Common myeloid progenitor, CD34-positive (primary cell): ENCODE measurements at regions not wholly inside any gene's neighbourhood (a gene's known extent, or its start where the extent isn't known, plus 50 kb on each side); places are given as distances from the start of the nearest gene placed in this dataset.

Source experiments
- CTCF ChIA-PET: fragments of 350-600 bp; sonication (Branson Sonifier 250); formaldehyde crosslinking; loops from one replicate; lab custom pipeline; 2021; ENCODE audit warnings: antibody characterized with exemption; lab: Charles Lee
- POLR2A ChIA-PET: fragments of 350-600 bp; sonication (Branson Sonifier 250); formaldehyde crosslinking; loops from one replicate; lab custom pipeline; 2021; ENCODE audit warnings: antibody characterized with exemption; lab: Charles Lee
- DNase-seq, 3 donors: peaks; one replicate each; pipeline versions ENCODE4 v3.0.0 to v3.0.0-alpha.2; 2013
- H3K27ac ChIP-seq, 2 experiments: 1 replicate in 1 of 2; 2 replicates in 1 of 2; pipeline ENCODE4 v1.7.0; 2013; ENCODE audit warnings: inconsistent platforms in 2 of 2, low read length in 2 of 2, mild to moderate bottlenecking in 2 of 2, low read depth in 1 of 2, moderate library complexity in 1 of 2; ENCODE audit not compliant: severe bottlenecking in 2 of 2, insufficient read depth in 1 of 2, poor library complexity in 1 of 2
- H3K27me3 ChIP-seq, 5 experiments: replicated peaks in 2 of 5; 1 replicate in 3 of 5; 2 replicates in 2 of 5; pipeline versions ENCODE4 v1.6.1 to v1.7.0; 2013; ENCODE audit warnings: low read length in 4 of 5, mild to moderate bottlenecking in 2 of 5, moderate library complexity in 2 of 5, inconsistent platforms in 1 of 5; ENCODE audit not compliant: insufficient read depth in 5 of 5, control insufficient read depth in 4 of 5
- H3K36me3 ChIP-seq, 4 experiments: 1 replicate in 2 of 4; 2 replicates in 2 of 4; pipeline versions ENCODE4 v1.6.1 to v1.7.0; 2013; ENCODE audit warnings: low read length in 3 of 4, control low read depth in 1 of 4, mild to moderate bottlenecking in 1 of 4; ENCODE audit not compliant: control insufficient read depth in 4 of 4, insufficient read depth in 4 of 4
- H3K4me1 ChIP-seq, 4 experiments: 1 replicate in 3 of 4; 2 replicates in 1 of 4; pipeline versions ENCODE4 v1.6.1 to v1.7.1; 2013; ENCODE audit warnings: low read length in 3 of 4, mild to moderate bottlenecking in 3 of 4, control low read depth in 1 of 4, inconsistent platforms in 1 of 4, moderate library complexity in 1 of 4; ENCODE audit not compliant: control insufficient read depth in 4 of 4, insufficient read depth in 4 of 4; ENCODE audit errors: control extremely low read depth in 1 of 4
- H3K4me3 ChIP-seq, 7 experiments: 1 replicate in 4 of 7; 2 replicates in 3 of 7; pipeline versions ENCODE4 v1.5.1 to v1.7.0; 2013; ENCODE audit warnings: mild to moderate bottlenecking in 7 of 7, low read length in 6 of 7, moderate library complexity in 6 of 7, inconsistent platforms in 2 of 7, low read depth in 2 of 7, control low read depth in 1 of 7; ENCODE audit not compliant: insufficient read depth in 4 of 7, control insufficient read depth in 1 of 7; ENCODE audit errors: extremely low read depth in 1 of 7
- H3K9me3 ChIP-seq, 5 experiments: 1 replicate in 4 of 5; 2 replicates in 1 of 5; pipeline versions ENCODE4 v1.6.1 to v1.7.1; 2013; ENCODE audit warnings: low read length in 4 of 5, mild to moderate bottlenecking in 2 of 5, inconsistent platforms in 1 of 5, low read depth in 1 of 5, moderate library complexity in 1 of 5; ENCODE audit not compliant: control insufficient read depth in 4 of 5, insufficient read depth in 2 of 5; ENCODE audit errors: control extremely low read depth in 1 of 5
- WGBS: methylation state at CpG from one replicate; pipeline ENCODE4 v1.1.5; 2013; ENCODE audit not compliant: insufficient coverage; 5-methylcytosine and 5-hydroxymethylcytosine counted together

DNA sequence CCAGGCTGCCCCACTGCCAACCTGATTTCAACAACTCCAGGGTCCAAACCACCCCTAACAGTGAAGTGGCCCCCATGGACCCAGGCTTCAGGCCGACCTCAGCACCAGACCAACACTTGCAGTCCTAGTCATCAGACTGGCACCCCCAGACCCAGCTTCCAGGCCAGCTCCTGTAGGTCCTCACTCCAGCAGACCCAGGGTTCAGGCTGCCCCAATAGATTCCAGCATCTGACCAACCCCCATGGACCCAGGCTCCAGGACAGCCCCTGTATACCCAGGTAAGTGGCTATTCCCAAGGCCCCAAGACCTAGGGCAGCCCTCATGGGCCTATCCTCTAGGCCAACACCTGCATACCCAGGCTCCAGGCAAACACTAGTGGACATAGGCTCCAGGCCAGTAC lies 193.8 kb upstream of the OBI1 start:
- no peak for DNase-seq
- Histone ChIP-seq H3K4me1 (no peaks in the 10 kb centered on the region), H3K27ac (no peak overlapping the region), H3K9me3 (peaks cover 0 to 11% (median 1%) of the 10 kb centered on the region in 5 experiments), H3K36me3 (no peaks in the 10 kb centered on the region), H3K4me3 (no peak overlapping the region), H3K27me3 (no peaks in the 10 kb centered on the region)
- ChIA-PET CTCF (no interaction called here), POLR2A (no interaction called here)
- 67% methylated on average over 1 of the region's 1 CpG for WGBS

DNA sequence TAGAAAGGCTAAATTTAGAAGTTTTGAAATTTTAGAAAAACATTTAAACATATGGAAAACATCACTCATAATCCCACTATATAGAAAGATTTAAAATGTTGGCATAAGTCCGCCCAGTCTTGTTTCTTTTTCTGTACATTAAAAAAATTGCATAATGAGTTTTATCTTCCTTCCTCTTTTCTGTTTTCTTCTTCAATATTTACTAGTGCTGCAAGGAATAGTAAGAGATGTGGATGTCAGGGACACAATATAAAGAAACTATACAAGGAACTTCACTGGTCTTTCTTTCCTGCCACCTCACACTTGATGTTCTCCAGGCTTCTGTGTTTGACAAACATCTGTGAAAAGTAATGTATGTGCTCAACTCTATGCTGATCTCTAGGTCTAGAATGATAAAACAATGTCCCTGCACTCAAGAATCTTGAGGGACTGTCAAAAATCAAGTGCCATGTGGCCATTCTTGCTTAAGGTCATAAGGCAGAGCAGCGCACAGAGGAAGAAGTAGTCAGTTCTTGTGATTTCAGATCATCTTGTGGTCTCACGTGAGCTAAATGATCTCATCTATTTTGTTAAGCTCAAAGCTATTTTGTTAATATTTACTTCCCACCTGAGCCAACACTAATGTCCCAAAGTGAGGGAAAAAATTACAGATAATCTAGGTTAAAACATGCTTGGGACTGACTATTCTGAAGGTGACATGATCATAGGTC lies 186.9 kb upstream of the OBI1 start:
- Histone ChIP-seq H3K4me1 (no peaks in the 10 kb centered on the region), H3K4me3 (no peak overlapping the region), H3K27ac (no peak overlapping the region), H3K27me3 (peaks cover 0 to 2% (median 0%) of the 10 kb centered on the region in 5 experiments), H3K9me3 (peaks cover 0 to 1% (median 0%) of the 10 kb centered on the region in 5 experiments), H3K36me3 (no peaks in the 10 kb centered on the region)
- DNase-seq: no peak
- ChIA-PET POLR2A (no interaction called here), CTCF (no interaction called here)
- no CpG with 5 or more reads among the region's 3 CpGs for WGBS

GRCh38 chr13:78844106-78844505 lies 185.2 kb upstream of the OBI1 start:
- H3K4me1 ChIP-seq: no peaks in the 10 kb centered on the region
- CTCF ChIA-PET: no interaction called here

DNA sequence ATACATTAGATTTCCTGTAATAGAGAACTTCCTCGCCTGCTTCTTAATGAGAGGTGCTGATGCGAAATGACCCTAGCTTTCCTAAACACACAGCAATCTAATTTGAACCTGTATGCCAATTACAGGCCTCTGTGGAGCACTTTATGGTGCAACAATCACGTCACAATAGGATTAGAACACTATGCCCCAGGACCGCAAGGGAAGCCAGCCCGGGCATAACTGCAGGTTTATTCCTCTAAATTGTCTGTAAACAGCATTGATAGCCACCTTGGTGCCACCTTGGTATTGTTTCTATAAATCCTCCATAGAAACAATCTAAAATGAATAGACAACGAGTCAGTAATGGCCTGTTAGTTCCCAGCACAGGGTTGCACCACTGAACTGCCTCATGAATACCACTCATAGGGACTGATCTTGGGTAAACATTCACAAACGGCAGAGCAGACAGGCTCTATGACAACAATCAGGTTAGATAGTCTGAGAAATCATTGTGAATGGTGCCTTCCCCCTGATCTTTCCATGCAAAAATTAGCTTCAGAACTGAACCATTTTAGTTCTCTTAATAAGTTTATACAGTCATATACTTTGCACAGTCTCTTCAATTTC lies 182.5 kb upstream of the OBI1 start:
- H3K9me3 ChIP-seq: no peaks in the 10 kb centered on the region
- H3K27ac ChIP-seq: no peak overlapping the region
- ChIA-PET CTCF (no interaction called here), POLR2A (no interaction called here)
- DNase-seq: no peak
- WGBS: 83% methylated on average over 7 of the region's 7 CpGs
- H3K36me3 ChIP-seq: no peaks in the 10 kb centered on the region
- peaks cover 0 to 2% (median 0%) of the 10 kb centered on the region in 5 experiments for H3K27me3 ChIP-seq
- no peak overlapping the region for H3K4me3 ChIP-seq
- H3K4me1 ChIP-seq: no peaks in the 10 kb centered on the region

More at GRCh38 chr13:78844106-78844505, 185.2 kb upstream of the OBI1 start:
- DNase-seq: no peak
- no peak overlapping the region for H3K4me3 ChIP-seq
- no peaks in the 10 kb centered on the region for H3K9me3 ChIP-seq
- H3K27ac ChIP-seq: no peak overlapping the region
- H3K36me3 ChIP-seq: no peaks in the 10 kb centered on the region
- WGBS: 100% methylated on average over 3 of the region's 4 CpGs
- H3K27me3 ChIP-seq: peaks cover 0 to 2% (median 0%) of the 10 kb centered on the region in 5 experiments
- POLR2A ChIA-PET: no interaction called here

DNA sequence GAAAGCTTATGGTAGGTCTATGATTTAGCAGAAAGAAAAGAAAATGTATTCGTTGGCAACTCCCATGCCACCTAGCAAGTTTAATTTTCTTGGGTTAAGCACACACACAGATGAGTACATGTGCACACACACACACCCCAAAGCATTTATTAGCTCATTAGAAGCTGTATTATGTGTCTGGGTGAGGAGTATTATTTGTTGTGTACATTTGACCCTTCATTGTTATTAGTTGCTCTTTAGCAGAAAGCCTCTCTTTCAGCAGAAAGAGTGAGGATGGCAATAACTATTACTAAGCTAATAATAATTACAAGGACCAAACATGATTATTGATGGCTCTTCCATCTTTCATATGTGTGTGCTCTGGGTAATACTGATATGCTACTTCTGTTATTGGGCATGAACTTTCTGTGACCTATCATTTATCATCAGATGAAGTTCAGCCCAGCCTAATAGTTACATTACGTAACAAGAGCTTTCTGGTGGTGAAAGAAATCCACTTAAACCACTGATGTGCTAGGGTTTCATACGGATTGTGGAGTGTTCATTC lies 177.4 kb upstream of the OBI1 start:
- no peak for DNase-seq
- 86% methylated on average over 2 of the region's 3 CpGs for WGBS
- Histone ChIP-seq H3K36me3 (no peaks in the 10 kb centered on the region), H3K27ac (no peak overlapping the region), H3K4me1 (no peaks in the 10 kb centered on the region), H3K27me3 (no peaks in the 10 kb centered on the region), H3K9me3 (no peaks in the 10 kb centered on the region), H3K4me3 (no peak overlapping the region)
- CTCF ChIA-PET: no interaction called here
- POLR2A ChIA-PET: no interaction called here

DNA sequence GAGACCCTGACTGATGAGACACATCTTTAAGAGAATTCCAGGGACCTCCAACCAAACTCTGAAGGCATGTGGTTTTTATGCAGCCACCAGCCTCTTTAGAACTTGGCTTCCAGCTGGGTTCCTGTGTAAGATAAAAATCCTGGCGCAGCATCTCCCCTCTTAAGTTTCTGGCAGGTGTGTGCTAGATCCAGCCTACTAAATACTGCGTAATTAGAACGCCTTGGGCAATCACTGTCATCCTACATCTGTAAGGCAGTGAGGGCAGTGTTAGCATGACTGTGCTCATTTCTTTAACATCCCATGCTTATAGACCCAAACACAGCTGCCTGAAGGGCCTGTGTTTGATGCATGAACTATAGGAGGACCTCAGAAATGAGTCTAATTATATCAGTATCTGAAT lies 173.5 kb upstream of the OBI1 start:
- WGBS: 94% methylated on average over 3 of the region's 3 CpGs
- ChIA-PET POLR2A (no interaction called here), CTCF (no interaction called here)
- Histone ChIP-seq H3K4me3 (no peak overlapping the region), H3K27me3 (no peaks in the 10 kb centered on the region), H3K36me3 (no peaks in the 10 kb centered on the region), H3K9me3 (peaks cover 0 to 2% (median 0%) of the 10 kb centered on the region in 5 experiments), H3K4me1 (no peaks in the 10 kb centered on the region), H3K27ac (no peak overlapping the region)
- DNase-seq: no peak

DNA sequence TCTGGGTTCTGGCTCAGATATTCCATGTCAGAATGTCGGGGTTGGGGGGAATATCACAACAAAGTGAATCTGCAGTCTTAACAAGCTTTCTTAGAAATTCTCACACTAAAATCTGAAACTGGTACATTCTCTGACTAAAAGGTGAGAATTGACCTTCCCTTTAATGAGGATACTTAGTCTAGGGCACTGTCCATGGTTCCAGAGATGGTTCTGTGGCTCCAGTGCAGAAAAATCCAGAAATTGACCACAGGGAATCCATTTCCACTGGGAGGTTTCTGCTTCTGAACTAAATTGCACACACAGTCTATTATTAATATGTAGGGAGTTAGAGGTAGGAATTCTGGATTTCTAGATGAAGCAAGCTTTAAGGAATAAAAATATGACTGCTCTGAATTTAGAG lies 171.6 kb upstream of the OBI1 start:
- peaks cover 0 to 2% (median 0%) of the 10 kb centered on the region in 5 experiments for H3K9me3 ChIP-seq
- no peak overlapping the region for H3K4me3 ChIP-seq
- CTCF ChIA-PET: no interaction called here
- H3K27me3 ChIP-seq: no peaks in the 10 kb centered on the region
- POLR2A ChIA-PET: interaction anchor here (0.6 kb wide), 1 partner anchor 192 kb away, joined by 3 read pairs; no protein-coding TSS in a partner anchor
- DNase-seq: no peak
- no peaks in the 10 kb centered on the region for H3K36me3 ChIP-seq
- H3K4me1 ChIP-seq: no peaks in the 10 kb centered on the region
- H3K27ac ChIP-seq: no peak overlapping the region
- WGBS: 89% methylated on average over 1 of the region's 1 CpG
